Prostate gland (tissue), 2 donors: ENCODE measurements at regions not wholly inside any gene's neighbourhood (a gene's known extent, or its start where the extent isn't known, plus 50 kb on each side); places are given as distances from the start of the nearest gene placed in this dataset.

Source experiments
- DNase-seq: peaks from one replicate; pipeline ENCODE4 v3.0.0-alpha.2; 2019; ENCODE audit warnings: low spot score
- H3K27ac ChIP-seq, 2 donors: fragments of 200-600 bp; sonication (generic); 2 replicates each; pipeline ENCODE4 v1.5.1; 2017 to 2019
- H3K27me3 ChIP-seq: fragments of 200-600 bp; sonication (generic); replicated peaks from 2 replicates; pipeline ENCODE4 v1.5.1; 2019; ENCODE audit not compliant: insufficient read depth
- H3K36me3 ChIP-seq, 2 donors: fragments of 200-600 bp; sonication (generic); 1 replicate in 1 of 2; 2 replicates in 1 of 2; pipeline versions ENCODE4 v1.5.1 to v1.8.1; 2017 to 2019
- H3K4me1 ChIP-seq: fragments of 200-600 bp; sonication (generic); replicated peaks from 2 replicates; pipeline ENCODE4 v1.5.1; 2019
- H3K4me3 ChIP-seq, 2 donors: fragments of 200-600 bp; sonication (generic); 2 replicates each; pipeline ENCODE4 v1.5.1; 2017 to 2019
- H3K9me3 ChIP-seq: fragments of 200-600 bp; sonication (generic); 2 replicates; pipeline ENCODE4 v1.5.1; 2017
- CTCF ChIP-seq, 4 experiments: fragments of 200-600 bp in 2 of 4; fragments of 450-650 bp in 2 of 4; sonication (generic) in 2 of 4; IDR thresholded peaks; 1 replicate in 3 of 4; 2 replicates in 1 of 4; pipeline ENCODE4 v1.5.1; 2016 to 2019; ENCODE audit warnings: antibody characterized with exemption in 4 of 4, mild to moderate bottlenecking in 2 of 4, moderate library complexity in 2 of 4
- POLR2A ChIP-seq: fragments of 450-650 bp; IDR thresholded peaks from one replicate; pipeline ENCODE4 v1.6.1; 2016; ENCODE audit warnings: antibody characterized with exemption, mild to moderate bottlenecking
- POLR2AphosphoS5 ChIP-seq: sonication (generic); formaldehyde crosslinking; IDR thresholded peaks from one replicate; pipeline ENCODE4 v1.6.1; 2017; ENCODE audit warnings: antibody characterized with exemption
- WGBS: methylation state at CpG from one replicate; pipeline ENCODE4 v1.1.5; 2018; 5-methylcytosine and 5-hydroxymethylcytosine counted together
- intact Hi-C: fragments of 100-400 bp; cut with DNase I; formaldehyde crosslinking; loops from one replicate; pipeline ENCODE4 v1.14.2; 2022

- Histone ChIP-seq H3K4me3 (no peak overlapping the region), H3K4me1 (no peaks in the 10 kb centered on the region), H3K36me3 (no peaks in the 10 kb centered on the region), H3K9me3 (no peaks in the 10 kb centered on the region), H3K27me3 (no peaks in the 10 kb centered on the region), H3K27ac (no peak overlapping the region)
- no peak for DNase-seq
- intact Hi-C loops: no loop called here
- WGBS: 92% methylated on average over 10 of the region's 10 CpGs
- TF ChIP-seq POLR2AphosphoS5 (no peak), POLR2A (no peak), CTCF (IDR thresholded peaks at IDR 0.05) (no peak)
These were observed 216.3 kb downstream of the PHETA1 start for GRCh38 chr12:111152561-111152960.

GRCh38 chr12:111150921-111151840 lies 217.7 kb downstream of the PHETA1 start:
- no peak for DNase-seq
- intact Hi-C loops: no loop called here
- Histone ChIP-seq H3K36me3 (no peaks in the 10 kb centered on the region), H3K27me3 (no peaks in the 10 kb centered on the region), H3K27ac (peak overlapping the region in 1 of 2 donors; percentile 48), H3K4me1 (no peaks in the 10 kb centered on the region), H3K4me3 (no peak overlapping the region), H3K9me3 (no peaks in the 10 kb centered on the region)
- 80% methylated on average over 20 of the region's 20 CpGs for WGBS
- TF ChIP-seq POLR2A (no peak), POLR2AphosphoS5 (no peak), CTCF (IDR thresholded peaks at IDR 0.05) (no peak)

GRCh38 chr12:111150360-111150759 lies 218.5 kb downstream of the PHETA1 start:
- no peaks in the 10 kb centered on the region for H3K36me3 ChIP-seq
- no peaks in the 10 kb centered on the region for H3K27me3 ChIP-seq
- 4% methylated on average over 7 of the region's 7 CpGs for WGBS
- H3K4me1 ChIP-seq: no peaks in the 10 kb centered on the region
- no peak overlapping the region for H3K4me3 ChIP-seq
- intact Hi-C loops: no loop called here
- H3K9me3 ChIP-seq: no peaks in the 10 kb centered on the region
- TF ChIP-seq POLR2AphosphoS5: peak; percentile 34
- TF ChIP-seq CTCF (IDR thresholded peaks at IDR 0.05): no peak
- no peak for TF ChIP-seq POLR2A
- peak; percentile 19 for DNase-seq
- H3K27ac ChIP-seq: peak overlapping the region; percentile 43 to 48

- no peaks in the 10 kb centered on the region for H3K27me3 ChIP-seq
- H3K4me1 ChIP-seq: no peaks in the 10 kb centered on the region
- no peak for DNase-seq
- no peaks in the 10 kb centered on the region for H3K9me3 ChIP-seq
- no peaks in the 10 kb centered on the region for H3K36me3 ChIP-seq
- TF ChIP-seq POLR2AphosphoS5 (no peak), POLR2A (no peak), CTCF (IDR thresholded peaks at IDR 0.05) (no peak)
- H3K27ac ChIP-seq: no peak overlapping the region
- 78% methylated on average over 4 of the region's 4 CpGs for WGBS
- H3K4me3 ChIP-seq: no peak overlapping the region
- intact Hi-C loops: no loop called here
These were observed 219.6 kb downstream of the PHETA1 start for GRCh38 chr12:111149299-111149698.

- 94% methylated on average over 6 of the region's 6 CpGs for WGBS
- H3K4me3 ChIP-seq: no peak overlapping the region
- no peak for DNase-seq
- no peaks in the 10 kb centered on the region for H3K36me3 ChIP-seq
- H3K4me1 ChIP-seq: no peaks in the 10 kb centered on the region
- H3K9me3 ChIP-seq: no peaks in the 10 kb centered on the region
- no peaks in the 10 kb centered on the region for H3K27me3 ChIP-seq
- TF ChIP-seq POLR2A (no peak), POLR2AphosphoS5 (no peak), CTCF (IDR thresholded peaks at IDR 0.05) (no peak)
- intact Hi-C loops: no loop called here
- no peak overlapping the region for H3K27ac ChIP-seq
These were observed 220.9 kb downstream of the PHETA1 start for GRCh38 chr12:111148005-111148404.
